ENCODE measurements at regions not wholly inside any gene's neighbourhood (a gene's known extent, or its start where the extent isn't known, plus 50 kb on each side); places are given as distances from the start of the nearest gene placed in this dataset.

DNA sequence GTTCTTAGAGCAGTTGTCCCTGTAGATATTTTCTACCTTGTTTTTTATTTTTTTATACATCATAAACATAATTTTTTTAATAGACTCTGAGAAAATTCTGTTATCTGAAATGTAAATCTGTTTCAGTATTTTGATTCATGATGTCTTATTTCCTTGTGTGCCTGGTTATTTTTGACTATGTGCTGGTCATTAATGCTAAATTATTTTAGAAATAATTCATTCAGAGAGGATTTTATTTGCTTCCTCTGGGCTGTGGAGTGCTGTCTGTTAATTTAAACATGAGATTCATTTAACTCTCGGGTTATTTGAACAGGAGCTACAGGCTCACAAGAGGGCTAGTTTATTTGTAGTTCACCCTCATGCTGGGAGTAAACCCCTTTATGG is 124.3 kb upstream of the PITX1 start:
- H3K27ac Mint-ChIP-seq (ENCODE audit: unreplicated experiment): no peak overlapping the region
- peaks cover 38% of the 10 kb centered on the region for H3K27me3 Mint-ChIP-seq (ENCODE audit: unreplicated experiment)
- DNase-seq (ENCODE audit: extremely low spot score, unreplicated experiment): no peak
- peaks cover 31% of the 10 kb centered on the region for H3K9me3 Mint-ChIP-seq (ENCODE audit: unreplicated experiment)
- peaks cover 4% of the 10 kb centered on the region for H3K36me3 Mint-ChIP-seq (ENCODE audit: unreplicated experiment)
- H3K4me1 Mint-ChIP-seq (ENCODE audit: unreplicated experiment): no peaks in the 10 kb centered on the region
- no peak overlapping the region for H3K4me3 Mint-ChIP-seq (ENCODE audit: unreplicated experiment)
- TF ChIP-seq, protein P1, sequence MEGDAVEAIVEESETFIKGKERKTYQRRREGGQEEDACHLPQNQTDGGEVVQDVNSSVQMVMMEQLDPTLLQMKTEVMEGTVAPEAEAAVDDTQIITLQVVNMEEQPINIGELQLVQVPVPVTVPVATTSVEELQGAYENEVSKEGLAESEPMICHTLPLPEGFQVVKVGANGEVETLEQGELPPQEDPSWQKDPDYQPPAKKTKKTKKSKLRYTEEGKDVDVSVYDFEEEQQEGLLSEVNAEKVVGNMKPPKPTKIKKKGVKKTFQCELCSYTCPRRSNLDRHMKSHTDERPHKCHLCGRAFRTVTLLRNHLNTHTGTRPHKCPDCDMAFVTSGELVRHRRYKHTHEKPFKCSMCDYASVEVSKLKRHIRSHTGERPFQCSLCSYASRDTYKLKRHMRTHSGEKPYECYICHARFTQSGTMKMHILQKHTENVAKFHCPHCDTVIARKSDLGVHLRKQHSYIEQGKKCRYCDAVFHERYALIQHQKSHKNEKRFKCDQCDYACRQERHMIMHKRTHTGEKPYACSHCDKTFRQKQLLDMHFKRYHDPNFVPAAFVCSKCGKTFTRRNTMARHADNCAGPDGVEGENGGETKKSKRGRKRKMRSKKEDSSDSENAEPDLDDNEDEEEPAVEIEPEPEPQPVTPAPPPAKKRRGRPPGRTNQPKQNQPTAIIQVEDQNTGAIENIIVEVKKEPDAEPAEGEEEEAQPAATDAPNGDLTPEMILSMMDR (IDR thresholded peaks at IDR 0.05): no peak

GRCh38 chr5:135157421-135158313 is 123.6 kb upstream of the PITX1 start:
- Mint-ChIP-seq H3K9me3 (ENCODE audit: unreplicated experiment) (peaks cover 31% of the 10 kb centered on the region), H3K27ac (ENCODE audit: unreplicated experiment) (no peak overlapping the region), H3K4me3 (ENCODE audit: unreplicated experiment) (no peak overlapping the region), H3K4me1 (ENCODE audit: unreplicated experiment) (no peaks in the 10 kb centered on the region), H3K27me3 (ENCODE audit: unreplicated experiment) (peaks cover 36% of the 10 kb centered on the region), H3K36me3 (ENCODE audit: unreplicated experiment) (peaks cover 4% of the 10 kb centered on the region)
- TF ChIP-seq, protein P1 (IDR thresholded peaks at IDR 0.05): no peak
- DNase-seq (ENCODE audit: extremely low spot score, unreplicated experiment): no peak

GRCh38 chr5:135156715-135157404 is 122.8 kb upstream of the PITX1 start:
- peak; percentile 75 for DNase-seq (ENCODE audit: extremely low spot score, unreplicated experiment)
- no peaks in the 10 kb centered on the region for H3K4me1 Mint-ChIP-seq (ENCODE audit: unreplicated experiment)
- H3K9me3 Mint-ChIP-seq (ENCODE audit: unreplicated experiment): peaks cover 31% of the 10 kb centered on the region
- no peak overlapping the region for H3K4me3 Mint-ChIP-seq (ENCODE audit: unreplicated experiment)
- peaks cover 4% of the 10 kb centered on the region for H3K36me3 Mint-ChIP-seq (ENCODE audit: unreplicated experiment)
- TF ChIP-seq, protein P1 (IDR thresholded peaks at IDR 0.05): no peak
- no peak overlapping the region for H3K27ac Mint-ChIP-seq (ENCODE audit: unreplicated experiment)
- H3K27me3 Mint-ChIP-seq (ENCODE audit: unreplicated experiment): peaks cover 37% of the 10 kb centered on the region

- Mint-ChIP-seq H3K4me1 (ENCODE audit: unreplicated experiment) (no peaks in the 10 kb centered on the region), H3K36me3 (ENCODE audit: unreplicated experiment) (peaks cover 4% of the 10 kb centered on the region), H3K27ac (ENCODE audit: unreplicated experiment) (no peak overlapping the region), H3K27me3 (ENCODE audit: unreplicated experiment) (peaks cover 35% of the 10 kb centered on the region), H3K9me3 (ENCODE audit: unreplicated experiment) (peaks cover 31% of the 10 kb centered on the region), H3K4me3 (ENCODE audit: unreplicated experiment) (no peak overlapping the region)
- DNase-seq (ENCODE audit: extremely low spot score, unreplicated experiment): peak; percentile 83
- TF ChIP-seq, protein P1 (IDR thresholded peaks at IDR 0.05): no peak
Measured at GRCh38 chr5:135156337-135156714, 122.3 kb upstream of the PITX1 start.

DNA sequence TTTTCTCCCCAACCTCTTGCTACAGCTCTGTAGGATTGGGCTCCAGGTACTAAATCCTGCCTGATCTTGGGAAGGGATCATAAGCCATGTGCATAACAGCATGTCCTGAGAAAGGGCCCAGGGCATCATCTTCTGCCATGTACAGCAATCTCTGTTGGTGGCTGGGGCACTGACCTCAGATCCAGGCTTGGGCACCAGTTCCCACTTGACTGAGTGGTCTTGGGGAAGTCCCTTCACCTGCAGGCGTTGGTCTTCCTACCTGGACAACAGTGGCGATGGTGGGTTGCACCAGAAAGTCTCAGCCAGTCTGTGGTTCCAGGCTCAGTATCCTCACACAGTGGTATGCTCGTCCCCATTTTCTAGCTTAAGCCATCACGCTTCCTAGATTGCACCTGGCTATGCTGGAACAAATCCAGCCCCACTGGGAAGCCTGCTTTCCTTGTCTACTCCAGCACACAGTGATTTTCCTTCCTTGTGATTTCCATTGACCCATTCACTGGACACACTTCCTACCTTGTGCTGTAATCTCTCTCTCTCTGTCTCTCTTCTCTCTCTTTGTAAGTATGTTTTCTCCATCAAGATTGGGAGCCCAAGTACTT is 121.7 kb upstream of the PITX1 start:
- TF ChIP-seq, protein P1 (IDR thresholded peaks at IDR 0.05): no peak
- Mint-ChIP-seq H3K4me1 (ENCODE audit: unreplicated experiment) (no peaks in the 10 kb centered on the region), H3K27me3 (ENCODE audit: unreplicated experiment) (peaks cover 29% of the 10 kb centered on the region), H3K9me3 (ENCODE audit: unreplicated experiment) (peaks cover 31% of the 10 kb centered on the region), H3K27ac (ENCODE audit: unreplicated experiment) (no peak overlapping the region), H3K36me3 (ENCODE audit: unreplicated experiment) (peaks cover 4% of the 10 kb centered on the region), H3K4me3 (ENCODE audit: unreplicated experiment) (no peak overlapping the region)
- peak; percentile 68 for DNase-seq (ENCODE audit: extremely low spot score, unreplicated experiment)

Data from osteocyte (in vitro differentiated cells).